ENCODE measurements at regions not wholly inside any gene's neighbourhood (a gene's known extent, or its start where the extent isn't known, plus 50 kb on each side); places are given as distances from the start of the nearest gene placed in this dataset.

DNA sequence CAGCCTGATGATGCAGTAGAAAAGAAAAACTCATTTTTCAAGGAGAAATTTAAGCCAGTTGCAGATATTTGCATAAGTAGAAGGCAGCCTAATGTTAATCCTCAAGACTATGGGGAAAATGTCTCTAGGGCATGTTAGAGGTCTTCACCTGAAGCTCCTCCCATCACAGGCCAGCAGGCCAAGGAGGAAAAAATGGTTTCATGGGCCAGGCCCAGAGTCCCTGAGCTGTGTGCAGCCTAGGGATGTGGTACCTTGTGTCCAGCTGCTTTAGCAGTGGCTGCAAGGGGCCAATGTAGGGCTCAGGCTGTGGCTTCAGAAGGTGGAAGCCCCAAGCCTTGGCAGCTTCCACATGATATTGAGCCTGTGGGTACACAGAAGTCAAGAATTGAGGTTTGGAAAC, 1946.7 kb upstream of the FLRT2 start:
- no peak for DNase-seq (ENCODE audit: low read depth)
- no peak overlapping the region for H3K4me3 ChIP-seq (ENCODE audit: low read depth, low read length)
- TF ChIP-seq, protein P1, sequence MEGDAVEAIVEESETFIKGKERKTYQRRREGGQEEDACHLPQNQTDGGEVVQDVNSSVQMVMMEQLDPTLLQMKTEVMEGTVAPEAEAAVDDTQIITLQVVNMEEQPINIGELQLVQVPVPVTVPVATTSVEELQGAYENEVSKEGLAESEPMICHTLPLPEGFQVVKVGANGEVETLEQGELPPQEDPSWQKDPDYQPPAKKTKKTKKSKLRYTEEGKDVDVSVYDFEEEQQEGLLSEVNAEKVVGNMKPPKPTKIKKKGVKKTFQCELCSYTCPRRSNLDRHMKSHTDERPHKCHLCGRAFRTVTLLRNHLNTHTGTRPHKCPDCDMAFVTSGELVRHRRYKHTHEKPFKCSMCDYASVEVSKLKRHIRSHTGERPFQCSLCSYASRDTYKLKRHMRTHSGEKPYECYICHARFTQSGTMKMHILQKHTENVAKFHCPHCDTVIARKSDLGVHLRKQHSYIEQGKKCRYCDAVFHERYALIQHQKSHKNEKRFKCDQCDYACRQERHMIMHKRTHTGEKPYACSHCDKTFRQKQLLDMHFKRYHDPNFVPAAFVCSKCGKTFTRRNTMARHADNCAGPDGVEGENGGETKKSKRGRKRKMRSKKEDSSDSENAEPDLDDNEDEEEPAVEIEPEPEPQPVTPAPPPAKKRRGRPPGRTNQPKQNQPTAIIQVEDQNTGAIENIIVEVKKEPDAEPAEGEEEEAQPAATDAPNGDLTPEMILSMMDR (IDR thresholded peaks at IDR 0.05; ENCODE audit: control insufficient read depth, extremely low read depth, insufficient read depth) = no peak

DNA sequence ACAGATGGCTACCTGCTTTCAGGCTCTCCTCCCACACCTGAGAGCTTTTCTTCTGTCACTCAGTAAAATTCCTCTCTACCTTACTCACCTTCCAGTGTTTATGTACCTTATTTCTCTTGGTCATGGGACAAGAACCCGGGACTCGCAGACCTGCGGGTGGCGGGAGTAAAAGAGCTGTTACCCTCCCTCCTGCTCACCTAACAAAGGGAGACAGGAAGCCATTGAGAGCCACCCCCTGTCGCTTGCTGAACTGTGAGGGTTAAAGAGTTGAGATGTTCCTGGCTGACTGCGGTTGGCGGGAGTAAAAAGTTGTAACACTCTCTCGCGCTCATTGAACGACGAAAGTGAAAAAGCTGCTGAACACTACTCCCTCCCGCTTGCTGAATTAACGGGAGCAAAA, 1935.1 kb upstream of the FLRT2 start:
- TF ChIP-seq, protein P1 (IDR thresholded peaks at IDR 0.05; ENCODE audit: control insufficient read depth, extremely low read depth, insufficient read depth) = no peak
- H3K4me3 ChIP-seq (ENCODE audit: low read depth, low read length) = no peak overlapping the region
- DNase-seq (ENCODE audit: low read depth) = no peak

DNA sequence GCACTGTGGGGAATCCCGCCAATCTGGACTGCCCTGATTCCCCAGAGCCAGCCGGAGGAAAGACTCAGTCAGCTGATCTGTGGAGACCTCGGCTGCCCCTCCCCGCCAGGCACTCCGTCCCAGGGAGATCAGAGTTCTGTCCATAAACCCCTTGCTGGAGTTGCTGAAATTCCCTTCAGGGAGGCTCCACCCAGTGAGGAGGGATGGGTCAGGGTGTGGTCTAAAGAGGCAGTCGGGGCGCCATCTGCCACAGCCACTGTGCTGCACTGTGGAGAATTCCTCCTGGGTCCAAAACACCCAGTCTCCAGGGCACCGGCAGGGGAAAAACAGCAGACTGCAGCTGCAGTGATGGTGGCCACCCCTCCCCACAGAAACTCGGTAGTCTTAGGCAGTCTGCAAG, 1922.3 kb upstream of the FLRT2 start:
- TF ChIP-seq, protein P1 (IDR thresholded peaks at IDR 0.05; ENCODE audit: control insufficient read depth, extremely low read depth, insufficient read depth) = no peak
- no peak for DNase-seq (ENCODE audit: low read depth)
- no peak overlapping the region for H3K4me3 ChIP-seq (ENCODE audit: low read depth, low read length)

DNA sequence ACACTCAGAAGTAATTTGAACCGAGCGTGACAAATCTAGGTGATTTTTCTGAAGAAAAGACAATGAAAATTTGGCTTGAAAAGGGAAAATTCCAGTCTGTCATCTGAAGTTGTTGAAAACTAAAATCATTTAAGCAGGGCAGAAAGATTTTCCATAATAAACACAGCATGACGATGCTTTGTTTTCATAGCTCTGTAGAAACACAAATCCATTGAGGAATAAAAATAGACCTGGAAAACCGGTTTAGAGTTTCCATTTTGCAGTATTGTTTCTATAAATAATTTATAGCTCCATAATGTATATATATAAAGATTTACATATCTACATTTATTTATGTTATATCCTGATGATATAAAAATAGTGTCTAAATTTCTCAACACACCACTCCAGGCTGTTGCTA, 1918.5 kb upstream of the FLRT2 start:
- TF ChIP-seq, protein P1 (IDR thresholded peaks at IDR 0.05; ENCODE audit: control insufficient read depth, extremely low read depth, insufficient read depth) = no peak
- DNase-seq (ENCODE audit: low read depth) = peak; percentile 70
- peak overlapping the region; percentile 28 for H3K4me3 ChIP-seq (ENCODE audit: low read depth, low read length)

DNA sequence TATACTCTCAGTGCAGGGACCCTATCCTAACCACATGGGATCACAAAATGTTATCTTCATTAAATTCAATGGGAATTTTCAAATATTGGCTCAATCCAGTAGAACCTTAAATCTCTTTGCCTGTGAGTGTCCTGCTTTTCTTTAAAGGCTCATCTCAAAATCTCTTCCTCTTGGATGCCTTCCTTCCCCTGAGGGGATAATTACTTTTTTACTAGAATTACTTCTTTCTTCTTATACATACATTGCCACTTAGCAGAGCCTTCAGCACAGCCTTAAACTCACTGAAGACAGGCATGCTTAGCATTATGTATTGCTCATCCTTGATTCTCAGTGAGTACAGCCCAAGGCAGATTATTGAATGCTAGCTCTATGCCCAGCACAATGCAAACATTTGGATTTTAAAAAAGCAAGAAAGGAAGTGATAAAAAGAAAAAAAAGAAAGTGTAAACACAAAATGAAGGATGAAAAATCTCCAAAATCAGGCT, 1918.0 kb upstream of the FLRT2 start:
- TF ChIP-seq, protein P1 (IDR thresholded peaks at IDR 0.05; ENCODE audit: control insufficient read depth, extremely low read depth, insufficient read depth) = no peak
- DNase-seq (ENCODE audit: low read depth) = peak; percentile 66
- peak overlapping the region; percentile 17 for H3K4me3 ChIP-seq (ENCODE audit: low read depth, low read length)

DNA sequence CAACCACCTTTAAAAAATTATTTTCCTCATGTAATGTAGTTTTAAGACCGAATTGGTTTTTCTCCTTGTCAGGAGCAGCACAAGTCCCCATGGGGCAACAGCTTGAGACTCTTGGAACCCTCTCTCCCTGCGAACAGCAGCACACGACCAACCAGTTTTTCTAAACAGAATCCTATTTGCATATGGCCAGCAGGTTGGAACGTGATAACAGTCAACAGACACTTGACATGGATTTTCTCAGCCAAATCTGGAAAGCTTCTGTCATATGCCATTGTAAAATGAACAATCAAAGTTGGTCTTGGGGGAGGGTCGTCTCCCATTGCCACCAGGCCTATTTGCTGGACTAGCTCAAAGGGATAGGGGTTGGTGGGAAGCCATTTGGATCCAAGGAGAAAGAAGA, 1915.0 kb upstream of the FLRT2 start:
- TF ChIP-seq, protein P1 (IDR thresholded peaks at IDR 0.05; ENCODE audit: control insufficient read depth, extremely low read depth, insufficient read depth) = no peak

DNA sequence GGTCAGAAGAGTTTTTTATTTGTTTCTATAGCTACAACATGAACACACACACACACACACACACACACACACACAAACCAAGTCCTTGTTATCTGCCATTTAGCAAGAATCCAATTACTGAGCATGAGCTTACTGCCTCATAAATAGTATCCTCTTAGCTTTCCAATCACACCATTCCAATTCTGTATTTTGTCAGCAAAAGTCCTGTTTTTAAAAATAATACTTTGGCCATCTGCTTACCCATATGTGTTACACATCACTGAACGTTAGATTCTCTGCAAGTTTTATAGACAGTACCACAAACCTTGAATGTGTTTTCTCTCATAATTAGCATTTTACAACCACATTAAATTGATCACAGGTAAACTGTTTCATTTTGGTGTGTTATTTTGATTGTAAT, 1905.4 kb upstream of the FLRT2 start:
- DNase-seq (ENCODE audit: low read depth) = no peak
- TF ChIP-seq, protein P1 (IDR thresholded peaks at IDR 0.05; ENCODE audit: control insufficient read depth, extremely low read depth, insufficient read depth) = no peak

More for the DNA sequence above, 1915.0 kb upstream of the FLRT2 start:
- no peak for DNase-seq (ENCODE audit: low read depth)
- no peak overlapping the region for H3K4me3 ChIP-seq (ENCODE audit: low read depth, low read length)

More for the DNA sequence above, 1905.4 kb upstream of the FLRT2 start:
- H3K4me3 ChIP-seq (ENCODE audit: low read depth, low read length) = no peak overlapping the region

All from LNCaP clone FGC (cell line).